H9 (cell line): ENCODE measurements at regions not wholly inside any gene's neighbourhood (a gene's known extent, or its start where the extent isn't known, plus 50 kb on each side); places are given as distances from the start of the nearest gene placed in this dataset.

Source experiments
- DNase-seq: peaks from one replicate; pipeline ENCODE4 v3.0.0-alpha.2; 2017
- H2AFZ ChIP-seq: one replicate; pipeline ENCODE4 v1.6.1; 2013; ENCODE audit warnings: mild to moderate bottlenecking, low read length, control low read depth, moderate library complexity
- H2AK5ac ChIP-seq: 2 replicates; pipeline ENCODE4 v1.6.1; 2013; ENCODE audit warnings: low read length, control low read depth, mixed read lengths; ENCODE audit not compliant: insufficient read length
- H2BK120ac ChIP-seq: one replicate; pipeline ENCODE4 v1.6.1; 2013; ENCODE audit warnings: low read depth, mild to moderate bottlenecking, low read length, control low read depth, inconsistent platforms; ENCODE audit not compliant: poor library complexity, severe bottlenecking
- H2BK12ac ChIP-seq: 2 replicates; pipeline ENCODE4 v1.6.1; 2013; ENCODE audit warnings: low read length, control low read depth, mixed read lengths, low read depth; ENCODE audit not compliant: insufficient read length
- H2BK15ac ChIP-seq: 2 replicates; pipeline ENCODE4 v1.6.1; 2013; ENCODE audit warnings: low read depth, low read length, control low read depth
- H2BK20ac ChIP-seq: one replicate; pipeline ENCODE4 v1.6.1; 2013; ENCODE audit warnings: low read depth, mild to moderate bottlenecking, low read length, control low read depth, inconsistent platforms; ENCODE audit not compliant: poor library complexity, severe bottlenecking
- H2BK5ac ChIP-seq: 2 replicates; pipeline ENCODE4 v1.6.1; 2013; ENCODE audit warnings: low read length, control low read depth, mixed read lengths; ENCODE audit not compliant: insufficient read length
- H3K14ac ChIP-seq: 2 replicates; pipeline ENCODE4 v1.6.1; 2013; ENCODE audit warnings: low read length, control low read depth; ENCODE audit not compliant: insufficient read depth
- H3K18ac ChIP-seq: 2 replicates; pipeline ENCODE4 v1.6.1; 2013; ENCODE audit warnings: low read depth, mild to moderate bottlenecking, mixed read lengths, low read length, control low read depth; ENCODE audit not compliant: insufficient read length
- H3K23ac ChIP-seq: 2 replicates; pipeline ENCODE4 v1.6.1; 2013; ENCODE audit warnings: low read length, control low read depth, mixed read lengths, low read depth; ENCODE audit not compliant: insufficient read length
- H3K23me2 ChIP-seq: 2 replicates; pipeline ENCODE4 v1.6.1; 2013; ENCODE audit warnings: low read depth, mild to moderate bottlenecking, mixed read lengths, low read length, control low read depth; ENCODE audit not compliant: insufficient read length, poor library complexity, severe bottlenecking
- H3K27ac ChIP-seq: 2 replicates; pipeline ENCODE4 v1.5.1; 2013; ENCODE audit warnings: low read length, control low read depth, mixed read lengths, low read depth; ENCODE audit not compliant: insufficient read length
- H3K27me3 ChIP-seq: 2 replicates; pipeline ENCODE4 v1.6.1; 2013; ENCODE audit warnings: low read length, control low read depth, inconsistent platforms; ENCODE audit not compliant: insufficient read depth
- H3K4ac ChIP-seq: 2 replicates; pipeline ENCODE4 v1.6.1; 2013; ENCODE audit warnings: low read depth, mild to moderate bottlenecking, control low read depth, inconsistent platforms, low read length, moderate library complexity
- H3K4me1 ChIP-seq: 2 replicates; pipeline ENCODE4 v1.6.1; 2013; ENCODE audit warnings: low read length, control low read depth, inconsistent platforms; ENCODE audit not compliant: insufficient read depth
- H3K4me2 ChIP-seq: 2 replicates; pipeline ENCODE4 v1.6.1; 2013; ENCODE audit warnings: low read length, control low read depth, mixed read lengths; ENCODE audit not compliant: insufficient read length, insufficient read depth
- H3K56ac ChIP-seq: 2 replicates; pipeline ENCODE4 v1.6.1; 2013; ENCODE audit warnings: low read depth, mild to moderate bottlenecking, mixed read lengths, low read length, control low read depth; ENCODE audit not compliant: insufficient read length
- H3K79me1 ChIP-seq: 2 replicates; pipeline ENCODE4 v1.6.1; 2013; ENCODE audit warnings: low read depth, mild to moderate bottlenecking, moderate library complexity, low read length, control low read depth, inconsistent platforms; ENCODE audit not compliant: insufficient read depth, poor library complexity, severe bottlenecking
- H3K79me2 ChIP-seq: 2 replicates; pipeline ENCODE4 v1.6.1; 2013; ENCODE audit warnings: low read length, control low read depth, inconsistent platforms; ENCODE audit not compliant: insufficient read depth
- H3K9ac ChIP-seq: 2 replicates; pipeline ENCODE4 v1.6.1; 2013; ENCODE audit warnings: low read length, control low read depth, mixed read lengths; ENCODE audit not compliant: insufficient read length; ENCODE audit errors: extremely low read depth
- H3K9me3 ChIP-seq: one replicate; pipeline ENCODE4 v1.6.1; 2013; ENCODE audit warnings: low read depth, low read length, inconsistent platforms; ENCODE audit not compliant: control insufficient read depth
- H3T11ph ChIP-seq: one replicate; pipeline ENCODE4 v1.6.1; 2013; ENCODE audit warnings: mild to moderate bottlenecking, low read length, control low read depth, inconsistent platforms
- H4K20me1 ChIP-seq: one replicate; pipeline ENCODE4 v1.6.1; 2013; ENCODE audit not compliant: control insufficient read depth, insufficient read length, insufficient read depth
- H4K5ac ChIP-seq: 2 replicates; pipeline ENCODE4 v1.6.1; 2013; ENCODE audit warnings: low read depth, mild to moderate bottlenecking, mixed read lengths, low read length, control low read depth; ENCODE audit not compliant: insufficient read length
- H4K8ac ChIP-seq: replicated peaks from 2 replicates; pipeline ENCODE4 v1.6.1; 2013; ENCODE audit warnings: low read length, control low read depth, mixed read lengths, low read depth; ENCODE audit not compliant: insufficient read length
- H4K91ac ChIP-seq: 2 replicates; pipeline ENCODE4 v1.6.1; 2013; ENCODE audit warnings: low read depth, mild to moderate bottlenecking, moderate library complexity, mixed read lengths, low read length, control low read depth; ENCODE audit not compliant: insufficient read length
- H3K27ac Mint-ChIP-seq, 3 experiments: 2 replicates in 2 of 3; 3 replicates in 1 of 3; pipeline ENCODE4 v1.8.0; 2020 to 2021; ENCODE audit warnings: mixed read lengths in 3 of 3, mild to moderate bottlenecking in 1 of 3, moderate library complexity in 1 of 3
- H3K27me3 Mint-ChIP-seq: 2 replicates; pipeline ENCODE4 v1.8.0; 2021; ENCODE audit warnings: low read depth, mild to moderate bottlenecking, moderate library complexity, mixed read lengths
- H3K36me3 Mint-ChIP-seq, 3 experiments: 2 replicates in 2 of 3; 3 replicates in 1 of 3; pipeline ENCODE4 v1.8.0; 2020 to 2021; ENCODE audit warnings: low read depth in 3 of 3, mixed read lengths in 3 of 3; ENCODE audit not compliant: insufficient read depth in 1 of 3
- H3K4me1 Mint-ChIP-seq, 2 experiments: 2 replicates each; pipeline ENCODE4 v1.8.0; 2020; ENCODE audit warnings: mixed read lengths in 2 of 2
- H3K4me3 Mint-ChIP-seq, 2 experiments: 2 replicates in 1 of 2; 3 replicates in 1 of 2; pipeline ENCODE4 v1.8.0; 2020 to 2021; ENCODE audit warnings: mild to moderate bottlenecking in 2 of 2, mixed read lengths in 2 of 2, moderate library complexity in 1 of 2
- H3K9me3 Mint-ChIP-seq, 2 experiments: 2 replicates in 1 of 2; 3 replicates in 1 of 2; pipeline ENCODE4 v1.8.0; 2020; ENCODE audit warnings: mild to moderate bottlenecking in 2 of 2, mixed read lengths in 2 of 2, moderate library complexity in 1 of 2
- CTCF ChIP-seq: fragments of 200-600 bp; sonication (generic); conservative IDR thresholded peaks from 3 replicates; pipeline ENCODE4 v1.8.0; 2021; ENCODE audit warnings: antibody characterized with exemption, mild to moderate bottlenecking
- WGBS: extraction: QIAGEN DNeasy Blood & Tissue Kit; methylation state at CpG from one replicate; pipeline ENCODE4 v1.1.7; 2013; ENCODE audit warnings: missing lambda C conversion rate, low lambda C conversion rate, mixed read lengths; ENCODE audit not compliant: insufficient read length; ENCODE audit errors: extremely low coverage; 5-methylcytosine and 5-hydroxymethylcytosine counted together

GRCh38 chr4:189237340-189237739, 703.3 kb upstream of the FRG1 start:
- no peak overlapping the region for H3K9ac ChIP-seq
- no peak overlapping the region for H3K27ac ChIP-seq
- Mint-ChIP-seq H3K4me1 (no peaks in the 10 kb centered on the region), H3K9me3 (peaks cover 28 to 61% of the 10 kb centered on the region in 2 experiments), H3K4me3 (no peak overlapping the region), H3K27me3 (no peaks in the 10 kb centered on the region), H3K36me3 (peaks cover 0 to 7% (median 4%) of the 10 kb centered on the region in 3 experiments; a peak in 4 of 7 replicates), H3K27ac (no peak overlapping the region)
- no peaks in the 10 kb centered on the region for H3K23me2 ChIP-seq
- H2BK15ac ChIP-seq = no peak overlapping the region
- H4K5ac ChIP-seq = no peak overlapping the region
- no peak overlapping the region for H2BK20ac ChIP-seq
- H3K27me3 ChIP-seq = no peaks in the 10 kb centered on the region
- no peak overlapping the region for H3T11ph ChIP-seq
- no peak overlapping the region for H3K56ac ChIP-seq
- TF ChIP-seq CTCF = no peak
- H2AFZ ChIP-seq = no peak overlapping the region
- no peak overlapping the region for H3K18ac ChIP-seq
- H3K4me2 ChIP-seq = no peak overlapping the region
- no peaks in the 10 kb centered on the region for H3K9me3 ChIP-seq
- no peak overlapping the region for H3K14ac ChIP-seq
- H4K91ac ChIP-seq = no peak overlapping the region
- no peak overlapping the region for H2BK5ac ChIP-seq
- H3K23ac ChIP-seq = no peak overlapping the region
- H2BK12ac ChIP-seq = no peak overlapping the region
- no CpG with 5 or more reads among the region's 13 CpGs for WGBS
- no peak overlapping the region for H2BK120ac ChIP-seq
- H3K4ac ChIP-seq = no peak overlapping the region
- no peak overlapping the region for H4K8ac ChIP-seq
- no peaks in the 10 kb centered on the region for H3K79me2 ChIP-seq
- H3K4me1 ChIP-seq = no peaks in the 10 kb centered on the region
- no peaks in the 10 kb centered on the region for H3K79me1 ChIP-seq
- DNase-seq = no peak
- H4K20me1 ChIP-seq = no peaks in the 10 kb centered on the region
- no peak overlapping the region for H2AK5ac ChIP-seq
